NT2/D1 (cell line): ENCODE measurements at regions not wholly inside any gene's neighbourhood (a gene's known extent, or its start where the extent isn't known, plus 50 kb on each side); places are given as distances from the start of the nearest gene placed in this dataset.

Experiments used
- DNase-seq: peaks from one replicate; pipeline ENCODE4 v3.0.0-alpha.2; 2011; ENCODE audit warnings: low read depth, low spot score
- H3K27me3 ChIP-seq: 2 replicates; pipeline ENCODE4 v1.6.0; 2011; ENCODE audit warnings: mild to moderate bottlenecking; ENCODE audit not compliant: insufficient read length, insufficient read depth
- H3K36me3 ChIP-seq: 2 replicates; pipeline ENCODE4 v1.6.1; 2011; ENCODE audit warnings: mild to moderate bottlenecking, low read length, mixed read lengths; ENCODE audit not compliant: insufficient read depth, insufficient read length
- H3K4me1 ChIP-seq: 2 replicates; pipeline ENCODE4 v1.5.1; 2011; ENCODE audit not compliant: insufficient read depth, insufficient read length
- H3K4me3 ChIP-seq: 2 replicates; pipeline ENCODE4 v1.5.1; 2011; ENCODE audit warnings: low read depth; ENCODE audit not compliant: insufficient read length
- H3K9ac ChIP-seq: 2 replicates; pipeline ENCODE4 v1.6.0; 2011; ENCODE audit warnings: low read depth; ENCODE audit not compliant: insufficient read length
- H3K9me3 ChIP-seq: 2 replicates; pipeline ENCODE4 v1.5.1; 2011; ENCODE audit warnings: mild to moderate bottlenecking, low read length; ENCODE audit not compliant: insufficient read depth
- SUZ12 ChIP-seq: IDR thresholded peaks from 2 replicates; pipeline ENCODE4 v1.6.1; 2011; ENCODE audit not compliant: insufficient read length, insufficient read depth; ENCODE audit errors: extremely low read depth
- YY1 ChIP-seq: IDR thresholded peaks from 2 replicates; pipeline ENCODE4 v1.6.1; 2011; ENCODE audit not compliant: insufficient read length, insufficient read depth
- ZNF274 ChIP-seq: IDR thresholded peaks from 2 replicates; pipeline ENCODE4 v1.6.1; 2011; ENCODE audit warnings: mild to moderate bottlenecking, low read depth, low read length

- H3K4me1 ChIP-seq, result no peaks in the 10 kb centered on the region
- TF ChIP-seq YY1, result no peak
- TF ChIP-seq SUZ12, result no peak
- TF ChIP-seq ZNF274, result no peak
- H3K27me3 ChIP-seq, result no peaks in the 10 kb centered on the region
- DNase-seq, result no peak
- no peaks in the 10 kb centered on the region for H3K9me3 ChIP-seq
- no peak overlapping the region for H3K9ac ChIP-seq
- no peak overlapping the region for H3K4me3 ChIP-seq
- no peaks in the 10 kb centered on the region for H3K36me3 ChIP-seq
Observed at GRCh38 chr17:70314506-70314905, 145.2 kb downstream of the KCNJ2 start.

GRCh38 chr17:70317421-70317820 is 148.1 kb downstream of the KCNJ2 start:
- no peaks in the 10 kb centered on the region for H3K4me1 ChIP-seq
- no peak for TF ChIP-seq ZNF274
- no peak for TF ChIP-seq SUZ12
- TF ChIP-seq YY1, result no peak
- no peaks in the 10 kb centered on the region for H3K36me3 ChIP-seq
- H3K4me3 ChIP-seq, result no peak overlapping the region
- H3K27me3 ChIP-seq, result no peaks in the 10 kb centered on the region
- H3K9ac ChIP-seq, result no peak overlapping the region
- no peaks in the 10 kb centered on the region for H3K9me3 ChIP-seq
- no peak for DNase-seq

- no peak for DNase-seq
- H3K9ac ChIP-seq, result no peak overlapping the region
- H3K36me3 ChIP-seq, result no peaks in the 10 kb centered on the region
- no peaks in the 10 kb centered on the region for H3K27me3 ChIP-seq
- no peaks in the 10 kb centered on the region for H3K9me3 ChIP-seq
- no peaks in the 10 kb centered on the region for H3K4me1 ChIP-seq
- TF ChIP-seq ZNF274 (no peak), YY1 (no peak), SUZ12 (no peak)
- H3K4me3 ChIP-seq, result no peak overlapping the region
Observed at GRCh38 chr17:70318051-70318450, 148.7 kb downstream of the KCNJ2 start.

- no peaks in the 10 kb centered on the region for H3K36me3 ChIP-seq
- DNase-seq, result no peak
- H3K9me3 ChIP-seq, result no peaks in the 10 kb centered on the region
- TF ChIP-seq SUZ12 (no peak), ZNF274 (no peak), YY1 (no peak)
- no peak overlapping the region for H3K9ac ChIP-seq
- H3K27me3 ChIP-seq, result no peaks in the 10 kb centered on the region
- no peaks in the 10 kb centered on the region for H3K4me1 ChIP-seq
- H3K4me3 ChIP-seq, result no peak overlapping the region
Observed at GRCh38 chr17:70319516-70319915, 150.2 kb downstream of the KCNJ2 start.

- Histone ChIP-seq H3K9ac (no peak overlapping the region), H3K9me3 (no peaks in the 10 kb centered on the region), H3K36me3 (no peaks in the 10 kb centered on the region), H3K27me3 (no peaks in the 10 kb centered on the region), H3K4me3 (no peak overlapping the region), H3K4me1 (no peaks in the 10 kb centered on the region)
- TF ChIP-seq ZNF274 (no peak), YY1 (no peak), SUZ12 (no peak)
- DNase-seq, result no peak
Observed at GRCh38 chr17:70320673-70321345, 151.5 kb downstream of the KCNJ2 start.

GRCh38 chr17:70321352-70321751 is 152.0 kb downstream of the KCNJ2 start:
- no peaks in the 10 kb centered on the region for H3K27me3 ChIP-seq
- no peaks in the 10 kb centered on the region for H3K4me1 ChIP-seq
- no peaks in the 10 kb centered on the region for H3K36me3 ChIP-seq
- H3K9ac ChIP-seq, result no peak overlapping the region
- no peak overlapping the region for H3K4me3 ChIP-seq
- DNase-seq, result no peak
- TF ChIP-seq ZNF274 (no peak), SUZ12 (no peak), YY1 (no peak)
- H3K9me3 ChIP-seq, result no peaks in the 10 kb centered on the region

GRCh38 chr17:70323269-70323668 is 153.9 kb downstream of the KCNJ2 start:
- TF ChIP-seq YY1 (no peak), SUZ12 (no peak), ZNF274 (no peak)
- no peaks in the 10 kb centered on the region for H3K4me1 ChIP-seq

More at GRCh38 chr17:70323269-70323668, 153.9 kb downstream of the KCNJ2 start:
- no peak for DNase-seq
- Histone ChIP-seq H3K36me3 (no peaks in the 10 kb centered on the region), H3K27me3 (no peaks in the 10 kb centered on the region), H3K9ac (no peak overlapping the region), H3K9me3 (no peaks in the 10 kb centered on the region), H3K4me3 (no peak overlapping the region)
